Endometrial microvascular endothelial cells (primary cell): ENCODE measurements at regions not wholly inside any gene's neighbourhood (a gene's known extent, or its start where the extent isn't known, plus 50 kb on each side); places are given as distances from the start of the nearest gene placed in this dataset.

Experiments
- in situ Hi-C: cut with HindIII; loops from 2 replicates; pipeline ENCODE4 v1.10.0; 2017; ENCODE audit warnings: low sequenced_read_pairs, low pct_unique_long_range_greater_than_20kb; ENCODE audit errors: inconsistent ontology term

DNA sequence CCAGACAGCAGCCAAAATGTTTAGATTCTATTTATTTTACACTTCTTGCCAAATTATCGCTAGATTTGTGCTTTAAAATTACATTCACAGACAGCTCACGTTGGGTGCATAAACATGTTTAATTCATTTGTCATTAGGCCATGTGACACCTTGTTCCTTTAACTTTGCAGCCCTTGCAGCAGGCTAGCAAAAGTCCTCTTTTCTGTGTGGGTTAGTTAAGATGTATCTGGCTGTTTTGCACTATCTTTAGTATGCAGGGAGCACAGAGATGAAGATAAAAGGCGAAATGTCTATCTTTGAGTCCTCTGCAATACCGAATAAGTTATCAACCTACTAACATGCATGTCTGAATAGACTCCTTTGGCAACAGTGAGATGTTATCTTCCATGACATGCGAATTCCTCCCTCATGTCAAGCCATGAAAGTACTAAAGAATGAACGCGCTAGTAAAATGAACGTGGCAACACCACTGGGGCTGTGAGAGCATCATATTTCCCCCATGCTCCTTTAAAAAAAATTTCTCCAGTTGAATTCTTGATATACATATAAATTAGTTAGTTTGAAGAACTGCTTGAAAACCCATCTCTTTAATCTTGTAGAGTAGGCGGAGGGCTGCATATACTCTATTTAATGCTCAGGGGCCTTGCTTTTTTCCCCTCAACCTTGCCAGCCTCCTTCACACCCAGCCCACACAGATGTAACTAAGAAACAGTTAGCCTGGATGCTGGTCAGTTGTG lies 620.4 kb upstream of the NR2F2 start:
- in situ Hi-C loops = no loop called here

DNA sequence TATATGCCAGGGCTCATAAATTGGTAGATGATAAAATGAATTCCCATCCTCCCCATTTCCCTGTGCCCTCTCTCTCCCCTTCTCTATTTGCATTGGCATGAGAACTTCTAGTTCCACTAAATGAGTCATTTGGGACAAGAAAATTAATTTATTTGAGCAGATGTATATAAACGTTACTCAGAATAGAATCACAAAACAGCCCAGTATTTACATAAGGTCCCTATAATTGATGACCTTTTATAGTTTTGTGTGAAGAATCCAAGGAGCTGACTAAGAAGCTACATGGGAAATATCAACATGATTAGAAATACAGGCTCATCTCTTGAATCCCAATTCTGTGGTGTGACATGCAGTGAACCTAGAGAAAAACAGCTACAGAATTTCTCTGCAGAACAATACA lies 617.7 kb upstream of the NR2F2 start:
- in situ Hi-C loops = no loop called here

DNA sequence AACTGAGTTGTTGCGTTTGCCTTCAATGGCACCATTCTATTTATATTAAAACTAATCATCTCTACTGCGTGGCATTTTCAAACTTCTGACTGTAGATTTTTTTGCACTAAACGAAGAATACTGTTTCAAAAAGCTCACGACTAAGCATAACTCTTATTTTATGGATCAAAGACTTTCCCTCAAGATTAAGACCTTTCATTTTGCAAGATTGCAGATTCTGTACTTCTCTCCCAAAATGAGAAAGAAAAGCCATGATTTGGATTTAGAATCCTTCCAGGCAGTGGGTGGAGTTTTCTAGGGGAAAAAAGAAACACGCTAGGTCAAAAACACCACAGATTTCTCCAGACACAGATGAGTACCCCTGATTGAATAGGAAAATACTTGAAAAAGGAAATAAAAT lies 617.2 kb upstream of the NR2F2 start:
- in situ Hi-C loops = no loop called here

- in situ Hi-C loops = no loop called here
Observed at GRCh38 chr15:95715116-95715903, 615.2 kb upstream of the NR2F2 start.

DNA sequence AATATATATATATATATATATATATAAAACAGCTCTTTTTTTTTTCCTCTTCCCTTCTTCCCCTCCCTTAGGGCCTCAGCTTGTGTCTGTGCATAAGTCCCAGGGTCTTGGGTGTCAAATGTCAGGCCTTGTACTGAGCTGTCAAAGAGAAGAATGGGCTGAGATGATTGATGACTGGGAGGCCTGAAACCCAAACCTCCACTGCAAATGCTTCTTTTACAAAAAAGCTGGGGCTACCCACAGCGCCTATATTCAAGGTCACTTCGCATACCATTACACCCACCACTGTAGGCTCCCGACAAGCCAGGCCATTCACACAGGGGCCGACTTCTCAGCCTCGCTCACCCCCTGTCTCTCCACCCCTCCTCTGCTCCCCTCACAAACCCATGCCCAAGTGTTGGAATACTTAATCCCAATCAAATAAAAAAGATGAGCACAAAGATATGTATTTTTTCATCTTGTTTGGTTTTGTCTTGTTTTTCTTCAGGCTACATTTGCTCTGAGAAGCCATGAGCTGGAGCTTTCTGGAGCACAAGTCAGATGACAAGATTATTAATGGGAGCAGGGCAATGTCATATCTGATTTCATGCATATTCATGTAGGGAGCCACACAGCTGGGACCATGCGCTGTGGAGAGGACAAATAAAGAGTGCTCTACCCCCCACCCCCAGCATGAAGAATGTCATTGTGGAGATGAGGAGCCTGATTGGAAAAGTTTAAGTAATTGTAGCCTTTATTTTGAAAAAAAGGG lies 614.4 kb upstream of the NR2F2 start:
- in situ Hi-C loops = no loop called here

GRCh38 chr15:95716708-95717107 lies 613.8 kb upstream of the NR2F2 start:
- in situ Hi-C loops = no loop called here

GRCh38 chr15:95718441-95718840 lies 612.1 kb upstream of the NR2F2 start:
- in situ Hi-C loops = no loop called here

DNA sequence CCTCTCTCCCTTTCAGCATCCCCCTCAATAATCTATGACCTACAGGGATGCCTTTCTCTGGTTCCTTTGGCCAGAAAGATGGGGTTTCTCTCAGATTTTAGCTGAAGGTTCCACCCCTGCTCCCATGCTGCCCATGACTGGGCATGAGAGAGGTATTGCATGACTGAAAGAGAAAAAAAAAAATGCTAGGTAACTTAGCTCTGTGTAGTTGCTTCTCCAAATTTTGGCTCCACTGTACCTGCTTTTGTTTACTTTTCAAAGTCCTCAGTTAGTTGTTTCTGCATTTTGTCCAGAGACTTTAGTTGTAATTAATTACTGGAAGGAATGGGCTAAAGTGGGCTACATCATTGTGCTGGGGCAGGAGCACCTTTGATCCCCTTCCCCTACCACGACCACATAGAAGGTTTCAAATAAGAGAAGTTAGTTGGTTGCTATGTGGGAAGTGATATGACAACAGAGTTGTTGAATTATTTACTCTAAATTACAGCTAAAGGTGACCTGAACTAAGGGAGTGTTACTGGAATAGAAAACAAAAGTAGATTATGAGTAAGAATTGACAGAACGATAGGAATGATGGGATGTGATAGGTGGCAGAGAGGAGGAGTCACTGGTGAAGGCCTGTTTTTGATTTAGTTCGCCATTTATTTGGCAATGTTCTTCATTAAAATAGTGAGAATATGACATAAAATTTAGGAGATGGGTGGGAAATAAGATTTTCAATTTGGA lies 605.4 kb upstream of the NR2F2 start:
- in situ Hi-C loops = loop anchor here (25.0 kb wide), 1 partner anchor 612 kb away; the partner anchor contains the start of gene NR2F2

DNA sequence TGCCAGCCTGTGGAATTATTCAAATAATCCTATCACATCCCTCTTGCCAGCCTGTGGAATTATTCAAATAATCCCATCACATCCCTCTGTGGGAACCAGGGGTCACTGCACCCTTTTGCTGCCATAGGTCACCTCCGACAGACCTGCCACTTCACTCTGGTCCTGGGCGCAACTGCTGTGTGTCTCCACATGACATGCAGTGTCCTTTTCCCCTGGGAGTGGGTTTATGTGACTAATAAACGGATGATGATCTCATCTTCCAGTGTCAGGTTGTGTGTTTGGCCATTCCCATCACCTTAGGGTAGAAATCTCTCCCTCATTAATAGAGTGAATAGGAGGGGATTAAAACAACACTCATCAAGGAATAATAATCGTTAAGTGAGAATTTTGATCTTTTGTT lies 603.6 kb upstream of the NR2F2 start:
- in situ Hi-C loops = loop anchor here (25.0 kb wide), 1 partner anchor 610 kb away; the partner anchor contains the start of gene NR2F2

DNA sequence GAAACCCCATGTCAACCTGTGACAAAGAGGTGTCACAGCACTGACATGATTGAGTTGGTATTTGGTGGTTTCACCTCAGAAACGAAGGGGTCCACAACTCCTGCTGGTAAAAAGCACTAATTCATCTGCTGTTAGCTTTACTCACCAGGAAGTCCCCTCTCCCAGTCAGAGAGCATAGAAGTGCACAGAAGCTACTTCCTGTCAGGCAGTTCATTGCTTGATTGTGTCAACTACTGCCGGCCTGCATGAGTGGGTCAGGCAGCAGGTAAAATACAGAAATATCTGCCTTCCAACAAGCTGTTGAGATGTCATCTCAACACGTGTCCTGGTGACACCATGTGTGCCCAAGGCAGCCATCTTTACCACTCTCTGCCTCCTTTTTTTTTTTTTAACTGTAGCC lies 596.6 kb upstream of the NR2F2 start:
- in situ Hi-C loops = loop anchor here (25.0 kb wide), 1 partner anchor 603 kb away; the partner anchor contains the start of gene NR2F2

GRCh38 chr15:95734422-95735316 lies 595.8 kb upstream of the NR2F2 start:
- in situ Hi-C loops = loop anchor here (25.0 kb wide), 1 partner anchor 603 kb away; the partner anchor contains the start of gene NR2F2

DNA sequence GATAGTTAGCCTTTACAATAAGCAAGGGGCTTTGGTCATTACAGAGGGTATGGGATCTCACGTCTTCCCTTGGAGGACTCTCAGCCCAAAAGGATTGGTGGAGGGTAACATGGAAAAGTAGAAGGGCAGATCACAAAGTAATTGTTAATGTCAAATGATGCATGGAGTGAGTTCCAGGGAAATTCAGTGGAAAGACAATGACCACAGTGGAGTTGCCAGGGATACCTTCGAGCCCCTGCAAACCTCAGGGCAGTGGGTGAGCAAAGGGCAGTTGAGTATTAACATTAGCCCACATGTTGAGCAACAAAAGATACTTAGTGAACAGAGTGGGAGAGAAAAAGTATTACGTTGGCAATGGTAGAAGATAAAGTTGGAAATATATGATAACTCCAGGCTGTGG lies 593.4 kb upstream of the NR2F2 start:
- in situ Hi-C loops = loop anchor here (25.0 kb wide), 1 partner anchor 600 kb away; the partner anchor contains the start of gene NR2F2

DNA sequence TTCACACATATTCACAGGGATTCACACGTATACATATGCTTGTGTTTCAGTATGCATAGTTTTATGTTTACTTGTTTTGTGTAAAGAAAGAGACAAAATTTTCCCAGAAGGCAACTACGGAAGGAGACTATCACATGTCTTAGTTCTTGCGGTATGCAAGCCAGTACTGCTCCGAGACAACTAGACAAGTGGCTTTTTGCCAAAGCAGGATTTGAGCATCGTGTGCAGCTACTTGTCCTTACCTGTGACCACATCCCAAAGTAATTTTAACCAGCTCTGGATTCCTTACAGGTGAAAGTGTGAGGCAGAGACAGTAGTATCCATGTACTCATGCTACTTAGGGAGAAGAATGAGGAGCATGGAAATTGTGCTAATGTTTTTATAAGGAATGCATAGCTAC lies 591.4 kb upstream of the NR2F2 start:
- in situ Hi-C loops = loop anchor here (25.0 kb wide), 1 partner anchor 598 kb away; the partner anchor contains the start of gene NR2F2

GRCh38 chr15:95741830-95742229 lies 588.7 kb upstream of the NR2F2 start:
- in situ Hi-C loops = loop anchor here (25.0 kb wide), 1 partner anchor 595 kb away; the partner anchor contains the start of gene NR2F2

GRCh38 chr15:95742256-95742655 lies 588.2 kb upstream of the NR2F2 start:
- in situ Hi-C loops = loop anchor here (25.0 kb wide), 1 partner anchor 595 kb away; the partner anchor contains the start of gene NR2F2

- in situ Hi-C loops = loop anchor here (25.0 kb wide), 1 partner anchor 594 kb away; the partner anchor contains the start of gene NR2F2
Observed at GRCh38 chr15:95742836-95743235, 587.7 kb upstream of the NR2F2 start.

DNA sequence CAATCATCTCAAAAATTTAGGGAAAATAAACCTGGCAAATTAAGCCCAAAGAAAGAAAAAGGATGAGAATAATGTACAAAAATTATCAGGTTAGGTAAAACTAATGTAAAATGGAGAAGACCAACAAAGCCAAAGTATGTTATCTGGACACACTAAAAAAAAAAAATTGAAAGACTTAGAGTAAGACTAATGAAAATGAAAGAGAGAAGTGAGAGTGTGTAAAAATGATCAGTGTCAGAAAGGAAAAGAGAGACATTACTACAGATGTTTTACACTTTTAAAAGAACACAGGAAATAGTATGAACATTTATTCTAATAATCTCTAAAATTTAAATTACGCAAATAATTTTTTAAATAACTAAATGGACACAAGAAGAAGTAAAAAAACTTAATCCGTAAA lies 573.3 kb upstream of the NR2F2 start:
- in situ Hi-C loops = no loop called here
